NCI-H146 treated with DMSO at 0.1 percent for 48 hours (cell line): ENCODE measurements at regions not wholly inside any gene's neighbourhood (a gene's known extent, or its start where the extent isn't known, plus 50 kb on each side); places are given as distances from the start of the nearest gene placed in this dataset.

Experiments
- DNase-seq: peaks from one replicate; lab custom pipeline; 2025; ENCODE audit not compliant: unreplicated experiment; lab: John Stamatoyannopoulos, UW

DNA sequence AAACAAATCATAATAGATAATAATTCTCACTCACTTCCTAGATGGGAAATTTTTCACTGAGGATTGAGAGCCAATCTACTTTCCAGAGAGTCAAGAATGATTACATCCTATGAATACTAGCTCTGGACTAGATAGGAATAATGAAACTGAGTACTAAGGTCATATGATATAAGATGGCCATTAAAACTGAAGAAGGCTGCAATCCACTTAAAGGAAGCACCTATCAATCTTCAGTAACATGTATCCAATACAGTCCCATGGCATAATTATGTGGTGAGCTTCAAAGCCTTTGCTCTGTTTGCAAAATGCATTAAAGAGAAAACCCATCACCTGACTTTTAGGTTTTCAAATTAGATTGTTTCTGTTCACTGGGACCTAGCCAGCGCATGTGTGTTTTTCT lies 398.0 kb upstream of the MEIS1 start:
- DNase-seq: no peak

DNA sequence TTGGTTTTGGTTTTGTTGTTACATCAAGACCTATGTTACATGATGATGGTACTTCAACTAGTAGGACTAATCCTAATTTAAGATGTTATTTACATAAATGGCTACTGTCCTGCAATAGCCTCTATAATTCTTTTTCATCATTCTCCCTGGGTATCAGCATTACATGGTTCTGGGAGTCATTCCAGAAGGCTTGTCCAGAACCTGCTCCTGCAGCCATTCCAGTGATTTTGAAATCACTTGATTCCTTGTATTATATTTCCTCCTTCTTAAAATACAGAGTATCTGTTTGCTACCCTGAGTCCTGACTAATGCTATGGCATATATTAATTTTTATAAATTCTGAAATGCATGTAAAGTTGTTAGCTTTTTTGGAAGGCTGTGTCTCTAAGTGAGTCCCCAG lies 400.5 kb upstream of the MEIS1 start:
- no peak for DNase-seq

DNA sequence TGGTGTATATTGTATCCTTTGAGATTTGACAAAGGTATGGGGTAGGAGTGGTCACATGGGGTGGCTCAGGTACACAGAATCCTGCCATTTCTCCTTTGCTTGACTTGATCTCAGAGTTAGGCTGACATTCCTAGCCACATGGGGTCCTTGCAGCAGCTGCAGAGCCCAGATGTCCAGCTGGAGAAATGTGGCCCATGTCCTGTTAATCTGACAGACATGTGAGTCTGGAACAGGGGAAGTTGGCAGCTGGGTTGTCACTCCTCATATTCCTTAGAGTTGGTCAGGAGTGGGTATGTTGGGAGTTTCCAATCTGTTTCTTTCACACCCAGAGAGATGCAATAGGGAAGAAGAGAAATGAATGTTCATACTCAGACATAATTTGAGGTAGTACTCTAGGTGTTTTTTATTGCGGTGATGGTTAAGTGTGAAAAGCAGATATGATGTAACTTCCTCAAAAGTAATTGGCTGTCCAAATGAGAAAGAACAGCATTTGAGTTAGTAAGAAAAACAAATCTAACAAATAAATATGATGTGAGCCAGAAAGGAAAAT lies 402.6 kb upstream of the MEIS1 start:
- no peak for DNase-seq

DNA sequence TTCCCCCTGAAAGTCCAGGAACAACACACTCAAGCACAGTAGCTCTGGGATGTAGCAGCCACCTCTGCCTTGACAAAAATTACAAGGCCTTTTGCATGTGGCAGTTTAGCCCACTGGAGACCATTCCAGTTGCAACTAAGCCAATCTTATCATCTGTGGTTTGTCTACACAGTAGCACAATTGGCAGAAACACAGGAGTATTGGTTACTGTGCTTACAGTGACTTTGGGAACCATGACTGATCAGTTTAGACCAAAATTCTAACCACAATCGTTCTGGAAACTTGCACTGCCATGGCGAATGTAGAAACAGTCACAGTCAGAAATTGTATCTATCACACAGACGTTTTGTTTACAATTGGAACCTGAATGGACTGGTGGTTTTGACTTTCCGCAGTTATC lies 403.7 kb upstream of the MEIS1 start:
- DNase-seq: no peak

DNA sequence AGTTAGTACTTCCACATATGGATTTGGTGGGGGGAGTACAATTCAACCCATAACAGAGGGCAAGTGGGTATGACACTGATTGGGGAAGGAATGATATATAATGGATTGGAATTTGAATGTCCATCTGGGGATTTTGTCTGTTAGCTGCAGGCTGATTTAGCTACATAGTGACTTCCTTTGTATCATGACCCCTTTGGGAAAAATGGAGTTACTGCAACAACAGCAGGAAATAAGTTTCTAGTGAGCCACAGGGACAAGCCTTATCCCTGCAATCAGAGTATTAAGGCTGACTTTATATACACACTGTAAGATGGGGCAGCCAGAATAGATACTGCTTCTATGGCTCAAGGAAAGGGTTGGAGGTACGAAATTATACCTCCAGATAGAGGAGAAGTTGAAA lies 404.4 kb upstream of the MEIS1 start:
- no peak for DNase-seq

DNA sequence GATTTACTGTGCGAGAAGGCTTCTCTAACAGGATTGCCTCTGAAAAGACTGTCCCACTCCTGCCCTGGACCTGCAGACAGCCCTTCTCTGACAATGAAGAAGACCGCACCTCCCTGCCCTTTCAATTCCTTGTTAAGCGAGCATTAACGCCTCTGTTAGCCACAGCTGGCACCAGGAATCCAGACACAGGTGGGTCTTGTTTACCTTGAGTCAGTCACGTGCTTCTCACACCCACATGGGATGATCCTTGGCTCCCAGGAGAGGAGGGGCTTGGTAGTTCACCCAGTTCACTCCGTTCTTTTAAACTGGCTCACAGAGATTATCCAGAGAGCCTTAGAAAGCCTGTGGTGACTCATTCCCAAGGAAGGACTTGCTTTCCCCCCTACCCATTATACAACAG lies 410.5 kb upstream of the MEIS1 start:
- DNase-seq: peak; percentile 70

DNA sequence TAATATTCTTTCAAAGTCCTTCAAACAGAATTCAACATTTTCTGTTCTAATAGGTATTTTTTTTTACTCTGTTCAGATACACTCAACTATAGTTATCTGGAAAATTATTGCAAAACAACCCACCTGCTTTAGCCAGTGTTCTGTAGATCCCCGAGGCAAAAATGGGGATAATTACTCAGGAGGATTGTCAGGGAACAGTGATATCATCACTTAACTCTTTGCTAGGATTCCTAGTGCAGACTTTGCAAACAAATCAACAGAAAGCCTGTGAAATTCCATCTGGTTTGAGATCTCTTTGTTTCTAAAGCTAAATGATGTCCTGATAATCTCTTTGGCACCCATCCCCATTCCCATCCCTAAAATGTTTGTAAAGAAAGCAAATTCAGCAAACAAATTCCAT lies 413.6 kb upstream of the MEIS1 start:
- DNase-seq: peak; percentile 74

DNA sequence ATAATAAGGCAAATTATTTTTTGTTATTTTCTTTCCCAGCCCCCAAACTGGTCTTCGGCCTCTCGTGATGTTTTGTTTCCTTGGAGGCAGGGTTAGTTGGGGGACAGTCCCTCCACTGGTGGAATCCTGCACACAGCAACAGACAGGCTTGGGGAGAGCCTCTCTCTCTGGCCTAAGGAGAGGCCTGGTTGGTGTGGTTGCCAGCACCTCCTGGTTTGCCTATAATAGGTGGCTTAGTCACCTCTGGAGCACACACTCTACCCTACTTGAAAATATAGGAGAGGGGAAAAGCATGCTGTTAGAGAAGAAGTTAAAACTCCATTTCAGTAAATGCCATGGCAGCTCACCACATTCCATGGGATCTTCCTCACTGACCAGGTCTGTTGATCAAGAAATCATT lies 417.2 kb upstream of the MEIS1 start:
- DNase-seq: no peak

DNA sequence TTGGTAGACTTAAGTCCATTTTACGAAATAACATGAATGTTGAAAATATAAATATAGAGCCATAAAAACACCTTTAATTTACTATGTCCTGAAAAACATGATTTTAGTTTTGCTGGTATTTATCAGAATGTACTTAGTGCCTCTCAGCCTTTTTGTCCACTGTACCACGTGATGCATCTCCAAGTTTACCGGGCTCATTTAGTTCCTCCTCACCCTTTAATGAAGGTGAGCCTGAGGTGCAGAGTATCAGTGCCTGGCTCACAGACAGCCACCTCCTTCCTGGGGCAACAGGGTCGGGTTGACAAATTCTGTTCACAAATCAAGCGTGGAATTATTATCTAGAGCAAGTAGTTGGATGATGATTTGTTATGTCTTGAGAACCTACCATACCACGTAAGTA lies 420.5 kb upstream of the MEIS1 start:
- no peak for DNase-seq

DNA sequence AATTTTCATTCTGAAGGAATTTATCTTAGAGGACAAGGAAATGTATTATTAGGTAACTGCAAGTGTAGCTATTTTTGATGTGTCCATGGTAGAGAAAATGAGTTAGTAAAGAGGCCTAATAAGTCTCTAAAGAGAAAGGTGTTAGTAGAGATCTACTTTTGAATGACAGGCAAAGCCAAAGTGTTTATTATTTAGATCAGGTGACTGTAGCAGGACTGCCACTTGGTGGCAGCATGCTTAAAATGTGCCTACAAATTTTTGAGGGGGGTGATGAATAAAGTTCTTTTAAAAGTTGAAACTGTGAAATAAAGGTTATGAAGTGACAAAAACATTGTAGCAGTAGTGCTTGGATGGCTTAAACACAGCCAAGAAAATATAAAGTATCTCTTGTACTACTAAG lies 421.5 kb upstream of the MEIS1 start:
- no peak for DNase-seq

DNA sequence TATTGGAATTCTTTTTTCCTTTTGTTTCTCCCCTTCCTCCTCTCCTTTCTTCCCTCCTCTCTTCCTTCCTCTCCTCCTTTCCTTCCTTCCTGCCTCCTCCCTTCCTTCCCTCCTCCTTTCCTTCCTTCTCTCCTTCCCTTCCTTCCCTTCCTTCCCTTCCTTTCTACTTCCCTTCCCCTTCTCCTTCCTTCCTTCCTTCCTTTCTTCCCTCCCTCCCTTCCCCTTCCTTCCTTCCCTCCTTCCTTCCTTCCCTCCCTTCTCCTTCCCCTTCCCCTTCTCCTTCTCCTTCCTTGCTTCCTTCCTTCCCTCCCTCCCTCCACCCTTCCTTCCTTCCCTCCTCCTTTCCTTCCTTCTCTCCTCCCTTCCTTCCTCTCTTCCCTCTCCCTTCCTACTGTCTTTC lies 431.0 kb upstream of the MEIS1 start:
- no peak for DNase-seq

DNA sequence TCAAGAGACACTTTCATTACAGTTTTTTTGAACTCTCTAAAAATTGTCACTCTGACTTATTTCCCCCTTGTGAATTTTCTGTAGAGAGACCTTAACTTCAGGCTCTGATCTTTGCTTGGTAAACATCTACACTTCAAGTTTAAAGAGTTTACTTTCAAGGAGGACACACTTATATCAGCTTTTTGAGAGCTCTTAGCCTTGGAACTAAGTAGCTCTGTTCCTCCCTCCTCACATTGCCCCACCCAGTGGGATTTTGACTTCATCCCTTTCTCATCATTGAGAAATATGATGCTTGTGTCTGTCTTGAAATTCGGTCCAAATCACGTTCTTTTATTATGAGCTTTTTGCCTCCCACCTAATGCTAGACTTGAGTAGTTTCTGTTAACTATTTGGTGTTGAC lies 433.4 kb upstream of the MEIS1 start:
- no peak for DNase-seq

DNA sequence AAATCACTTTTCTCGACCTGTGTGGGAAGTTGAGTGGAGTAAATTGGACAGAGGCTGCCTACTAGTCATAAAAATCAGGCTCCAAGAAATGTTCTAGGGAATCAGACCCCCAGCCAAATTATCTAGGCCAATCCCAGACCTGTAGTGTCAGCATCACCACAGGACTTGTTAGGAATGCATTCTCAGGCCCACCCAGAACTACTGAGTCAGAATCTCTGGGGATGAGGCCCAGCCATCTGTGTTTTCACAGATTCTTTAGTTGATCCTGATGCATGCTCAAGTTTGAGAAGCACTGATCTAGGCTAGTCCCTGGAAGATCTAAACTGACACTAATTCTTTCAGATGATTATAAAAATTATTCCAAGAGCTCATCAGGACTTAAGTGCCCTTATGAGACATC lies 434.0 kb upstream of the MEIS1 start:
- no peak for DNase-seq

DNA sequence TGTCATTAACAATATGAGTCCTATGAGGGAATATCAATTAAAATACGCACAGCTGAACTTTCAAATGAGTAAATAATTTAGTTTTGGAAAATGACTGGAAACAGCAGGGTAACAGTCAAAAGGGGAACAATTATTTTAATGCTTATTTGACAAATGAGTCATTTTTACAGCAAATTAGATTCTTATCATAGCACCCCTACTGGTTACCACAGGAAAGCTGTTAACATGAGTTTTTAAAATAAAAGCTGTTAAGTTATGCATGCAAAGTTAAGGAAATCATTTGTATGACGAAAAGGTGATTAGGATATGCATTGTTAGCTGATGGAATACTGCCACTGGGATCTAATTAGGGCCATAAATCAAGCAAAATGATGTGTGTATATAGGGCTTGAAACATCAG lies 435.1 kb upstream of the MEIS1 start:
- DNase-seq: peak; percentile 60

DNA sequence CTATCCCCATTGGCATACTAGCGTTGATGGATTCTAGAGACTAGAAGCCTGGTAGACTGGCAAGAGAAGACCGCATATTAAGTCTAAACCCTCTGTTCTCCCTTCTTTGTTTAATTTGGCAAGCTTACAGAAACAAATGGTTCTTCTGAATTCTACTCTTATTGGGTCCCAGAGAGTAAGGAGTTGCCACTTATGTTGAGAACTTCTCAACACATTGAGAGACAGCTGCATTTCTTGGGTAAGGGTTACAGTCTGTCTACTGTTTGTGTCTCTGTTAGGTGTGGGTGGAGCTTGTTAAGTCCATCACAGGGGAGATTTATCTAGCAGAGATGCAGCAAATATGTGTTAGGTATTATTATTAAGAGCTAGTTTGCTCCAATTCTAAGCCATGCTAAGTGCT lies 435.8 kb upstream of the MEIS1 start:
- DNase-seq: no peak

DNA sequence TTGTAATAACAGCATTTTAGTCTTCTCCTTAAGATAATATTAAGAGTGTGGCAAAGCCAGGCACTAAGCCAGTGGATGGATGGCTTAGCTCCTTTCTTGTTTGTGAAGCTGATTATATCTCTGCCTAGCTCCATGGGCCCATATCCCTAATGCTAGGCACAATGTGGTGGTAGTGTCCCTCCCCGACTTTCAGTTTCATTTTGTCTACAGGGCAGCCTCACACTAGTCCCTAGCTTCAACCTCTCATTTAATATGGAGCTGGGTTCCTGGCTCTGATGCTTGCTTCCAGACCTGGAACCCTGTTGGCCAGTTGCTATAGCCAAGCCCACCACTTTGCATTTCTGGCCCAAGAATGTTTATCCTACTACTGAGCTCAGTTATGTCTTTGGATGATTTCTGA lies 437.0 kb upstream of the MEIS1 start:
- DNase-seq: no peak

DNA sequence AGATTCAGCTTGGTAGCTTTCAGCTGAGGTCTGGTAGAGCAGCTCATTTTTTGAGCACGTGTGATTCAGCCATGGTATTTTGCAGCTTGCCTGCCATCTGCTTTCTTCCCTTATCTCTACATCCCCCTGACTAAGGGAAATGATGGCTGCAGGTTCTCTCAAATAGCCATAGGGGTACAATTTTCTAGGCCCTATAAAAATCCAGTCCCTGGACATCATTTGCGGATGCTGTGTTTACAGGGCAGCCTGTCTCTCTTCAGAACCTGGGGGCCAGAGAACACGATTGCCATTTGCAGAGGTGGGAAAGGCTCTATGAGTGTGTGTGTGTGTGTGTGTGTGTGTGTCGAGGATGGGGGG lies 442.7 kb upstream of the MEIS1 start:
- no peak for DNase-seq

DNA sequence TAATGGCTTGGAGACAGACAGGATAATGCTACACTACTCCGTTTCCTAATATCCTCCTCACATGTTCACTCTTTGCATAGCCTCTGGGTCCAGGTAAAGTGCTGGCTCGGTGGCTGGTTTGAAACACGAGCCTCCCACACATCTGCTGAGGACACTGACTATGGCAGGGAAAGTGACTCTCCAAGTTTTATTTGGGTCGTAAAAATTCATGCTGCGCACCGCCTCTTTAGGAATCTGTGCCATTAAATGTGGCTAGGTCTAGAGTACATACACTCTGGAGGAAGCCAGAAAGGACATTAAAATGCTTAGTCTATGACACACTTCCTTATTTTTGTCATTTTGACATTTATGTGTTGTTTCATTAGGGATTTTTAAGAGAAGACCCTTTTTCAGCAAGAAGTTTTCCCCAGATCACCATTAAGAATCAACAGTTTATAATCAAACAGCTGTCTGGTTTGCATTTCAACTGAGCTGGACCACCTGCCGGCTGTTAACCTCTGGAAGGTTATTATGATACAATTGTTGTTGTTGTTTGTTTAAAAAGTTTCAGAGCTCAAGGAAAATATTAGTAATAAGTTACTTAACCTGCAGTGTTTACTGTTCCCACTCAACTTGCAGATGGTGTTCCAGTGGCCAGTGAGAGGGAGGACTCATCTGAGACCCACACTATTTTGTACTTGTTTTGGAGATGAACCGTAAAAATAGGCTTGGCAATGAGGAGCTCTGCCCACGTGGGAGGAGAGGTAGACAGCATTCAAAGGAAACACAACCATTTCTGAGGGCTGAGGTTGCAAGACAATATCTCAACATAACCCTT lies 443.3 kb upstream of the MEIS1 start:
- no peak for DNase-seq

DNA sequence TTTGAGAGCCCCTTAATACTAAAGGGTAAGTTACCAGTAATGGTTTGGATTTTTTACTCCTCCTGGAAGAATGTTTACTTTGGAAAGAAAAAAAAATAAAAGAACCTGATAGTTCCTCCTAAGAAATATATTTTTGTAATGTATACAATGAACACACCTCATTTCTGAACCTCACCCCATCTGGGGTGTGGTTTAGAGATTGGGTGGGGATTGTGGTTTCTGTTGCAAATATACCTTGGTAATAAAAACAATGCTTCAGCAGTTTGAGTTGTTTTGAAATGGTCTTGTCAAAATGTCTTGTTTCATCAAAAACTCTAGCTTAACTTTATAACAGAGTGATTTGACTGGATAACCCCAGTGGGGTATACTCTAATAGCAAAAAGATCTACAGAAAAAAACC lies 448.9 kb upstream of the MEIS1 start:
- DNase-seq: no peak

DNA sequence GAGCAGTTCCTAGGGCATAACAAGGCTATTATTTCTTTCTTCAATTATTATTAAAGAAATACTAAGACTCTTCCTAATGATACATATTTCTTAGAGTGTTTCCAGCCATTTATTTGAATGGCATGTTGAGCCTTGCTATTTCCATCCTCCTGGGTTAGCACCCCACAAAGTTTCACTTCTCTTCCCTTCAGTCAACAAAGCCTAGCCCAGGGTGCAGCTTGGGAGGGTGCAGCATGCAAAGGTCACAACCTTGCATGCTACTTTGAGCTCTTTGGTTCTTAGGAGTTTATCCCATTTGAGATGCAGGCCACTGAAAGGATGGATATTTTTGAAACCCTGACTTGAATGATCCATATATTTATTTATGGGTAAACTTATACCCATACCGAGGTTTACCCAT lies 454.4 kb upstream of the MEIS1 start:
- no peak for DNase-seq

DNA sequence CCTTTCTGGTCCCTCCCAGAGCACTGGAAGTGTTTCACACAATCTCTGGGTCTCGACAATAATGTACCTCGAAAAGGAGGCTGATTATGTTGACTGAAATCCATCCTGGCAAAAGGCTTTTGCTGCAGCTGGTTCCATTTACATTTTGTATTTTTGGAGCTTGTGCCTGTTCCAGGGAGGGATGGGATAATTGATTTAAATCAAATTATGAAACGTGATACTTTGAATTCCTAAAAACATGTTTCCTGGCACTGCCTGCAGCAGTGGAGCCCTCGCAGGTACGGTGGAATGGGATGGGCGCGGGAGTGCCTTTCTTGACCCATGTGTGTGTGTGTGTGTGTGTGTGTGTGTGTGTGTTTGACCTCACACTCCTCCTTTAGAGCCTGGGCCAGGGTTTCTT lies 455.5 kb upstream of the MEIS1 start:
- no peak for DNase-seq

DNA sequence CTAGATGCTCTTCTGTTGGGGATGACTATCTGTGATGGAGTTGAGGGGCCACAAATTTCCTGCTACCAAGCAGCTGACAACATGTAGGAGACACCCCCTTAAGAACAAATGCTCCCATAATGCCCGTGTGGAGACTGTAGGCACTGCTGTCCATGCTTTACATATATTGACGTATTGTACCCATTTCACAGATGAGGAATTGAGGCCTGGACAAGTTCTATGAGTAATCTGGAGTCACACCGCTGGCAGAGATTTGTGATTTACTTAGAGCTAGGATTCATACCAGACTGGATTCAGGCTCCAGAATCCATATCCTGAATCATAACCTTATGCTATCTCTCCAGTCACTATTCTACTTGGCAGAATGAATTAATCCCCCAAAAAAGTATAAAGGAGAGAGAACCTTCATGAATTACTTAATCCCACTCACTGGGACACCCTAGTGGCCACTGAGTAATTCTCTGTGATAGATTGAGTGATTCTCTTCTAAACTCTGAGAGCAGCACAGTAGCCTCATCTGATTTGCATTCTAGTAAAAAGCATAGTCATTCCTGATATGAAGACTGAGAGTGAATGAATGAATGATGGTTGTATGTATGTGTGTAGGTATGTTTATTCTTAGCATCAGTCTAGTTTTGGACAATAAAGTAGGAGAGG lies 460.7 kb upstream of the MEIS1 start:
- DNase-seq: no peak

DNA sequence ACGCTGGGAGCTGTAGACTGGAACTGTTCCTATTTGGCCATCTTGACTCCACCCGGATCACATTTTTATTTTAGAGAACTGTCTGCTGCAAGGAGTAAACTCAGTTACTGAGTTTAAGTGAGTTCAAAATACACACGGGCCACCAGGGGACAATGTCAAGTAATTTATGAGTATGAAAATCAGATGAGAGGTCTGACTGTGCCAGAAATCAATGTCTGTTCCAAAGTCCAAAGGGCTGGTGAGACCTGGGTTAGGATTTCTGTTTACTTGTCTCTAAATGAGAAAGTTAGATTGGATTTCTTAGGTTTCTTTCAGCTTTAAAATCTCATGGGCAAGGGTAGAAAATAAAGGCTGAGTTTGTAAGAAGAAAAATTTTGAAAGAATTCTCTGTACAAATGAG lies 465.8 kb upstream of the MEIS1 start:
- no peak for DNase-seq
